ENCODE measurements at regions not wholly inside any gene's neighbourhood (a gene's known extent, or its start where the extent isn't known, plus 50 kb on each side); places are given as distances from the start of the nearest gene placed in this dataset.

DNA sequence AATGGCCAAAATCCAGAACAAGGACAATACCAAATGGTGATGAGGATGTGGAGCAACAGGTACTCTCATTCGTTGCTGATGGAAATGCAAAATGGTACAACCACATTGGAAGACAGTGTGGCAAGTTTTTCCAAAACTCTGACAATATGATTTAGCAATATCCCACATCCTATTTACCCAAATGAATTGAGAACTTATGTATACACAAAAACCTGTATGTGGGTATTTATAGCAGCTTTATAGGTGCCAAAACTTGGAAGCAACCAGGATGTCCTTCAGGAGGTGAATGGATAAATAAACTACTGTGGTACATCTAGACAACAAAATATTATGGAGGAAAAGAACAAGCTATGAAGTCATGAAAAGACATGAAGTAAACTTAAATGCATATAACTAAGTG, 156.5 kb downstream of the TFAP2A start:
- in situ Hi-C loops (cut with HindIII; ENCODE audit: low pct_unique_long_range_greater_than_20kb, low sequenced_read_pairs): no loop called here
- DNase-seq (ENCODE audit: low read depth in 1 of 2, low spot score in 1 of 2): peak in 1 of 2 experiments; percentile 94

DNA sequence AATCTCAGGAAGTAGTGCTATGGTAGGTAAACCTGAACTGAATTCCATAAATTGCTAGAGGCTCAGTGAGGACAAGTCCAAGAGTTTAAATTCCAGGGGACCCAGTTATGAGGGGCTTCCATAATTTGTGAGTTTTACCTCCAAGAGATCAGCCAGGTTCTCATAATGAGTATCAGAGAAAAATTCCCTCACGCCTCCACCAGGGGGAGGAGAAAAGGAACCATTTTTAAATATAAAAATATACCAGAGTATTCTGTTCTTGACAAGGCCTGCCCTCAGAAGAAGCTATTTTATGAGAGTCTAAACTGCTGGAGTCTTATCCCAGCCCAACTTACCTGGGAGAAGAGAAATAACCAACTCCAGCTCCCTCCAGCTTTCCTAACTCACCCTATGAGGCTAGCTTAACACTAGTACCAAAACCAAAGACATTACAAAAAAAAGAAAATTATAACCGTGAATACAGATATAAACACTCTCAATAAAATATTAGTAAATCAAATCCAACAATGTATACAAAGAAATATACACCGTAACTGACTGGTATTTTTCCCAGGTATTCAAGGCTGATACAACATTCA, 158.7 kb downstream of the TFAP2A start:
- in situ Hi-C loops (cut with HindIII; ENCODE audit: low pct_unique_long_range_greater_than_20kb, low sequenced_read_pairs): no loop called here
- TF ChIP-seq JUND (IDR thresholded peaks at IDR 0.05; ENCODE audit: low read depth): no peak
- peak in 1 of 2 experiments; percentile 31 for DNase-seq (ENCODE audit: low read depth in 1 of 2, low spot score in 1 of 2)

More for the DNA sequence above, 156.5 kb downstream of the TFAP2A start:
- TF ChIP-seq JUND (IDR thresholded peaks at IDR 0.05; ENCODE audit: low read depth): no peak

DNA sequence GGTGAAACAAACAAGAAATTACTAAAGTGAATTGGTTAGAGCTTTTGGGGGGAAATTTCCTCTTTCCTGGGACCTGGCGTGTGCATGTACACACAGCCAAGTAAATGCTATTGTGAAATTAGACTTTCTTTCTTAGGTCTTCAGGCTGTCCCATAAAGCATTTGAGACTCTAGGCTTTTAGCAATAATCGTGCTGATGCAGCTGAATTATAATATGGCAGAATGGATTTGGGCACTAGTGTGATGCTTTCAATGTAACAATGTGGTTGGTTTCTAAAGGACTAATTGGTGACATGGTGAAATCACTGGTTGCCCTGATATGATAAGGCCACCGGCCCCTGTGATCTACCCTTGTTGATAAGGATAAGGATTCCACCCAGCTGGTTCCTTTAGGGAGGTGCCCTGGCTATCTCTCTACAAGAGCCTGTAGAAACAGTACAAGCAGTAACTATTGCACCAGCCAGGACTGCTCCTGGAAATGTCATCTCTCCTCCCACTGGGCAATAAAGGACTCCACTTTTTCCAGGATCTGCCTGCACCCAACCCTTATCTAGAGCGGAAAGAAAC, 164.1 kb downstream of the TFAP2A start:
- TF ChIP-seq JUND (IDR thresholded peaks at IDR 0.05; ENCODE audit: low read depth): no peak
- no peak for DNase-seq (ENCODE audit: low read depth in 1 of 2, low spot score in 1 of 2)
- in situ Hi-C loops (cut with HindIII; ENCODE audit: low pct_unique_long_range_greater_than_20kb, low sequenced_read_pairs): no loop called here

DNA sequence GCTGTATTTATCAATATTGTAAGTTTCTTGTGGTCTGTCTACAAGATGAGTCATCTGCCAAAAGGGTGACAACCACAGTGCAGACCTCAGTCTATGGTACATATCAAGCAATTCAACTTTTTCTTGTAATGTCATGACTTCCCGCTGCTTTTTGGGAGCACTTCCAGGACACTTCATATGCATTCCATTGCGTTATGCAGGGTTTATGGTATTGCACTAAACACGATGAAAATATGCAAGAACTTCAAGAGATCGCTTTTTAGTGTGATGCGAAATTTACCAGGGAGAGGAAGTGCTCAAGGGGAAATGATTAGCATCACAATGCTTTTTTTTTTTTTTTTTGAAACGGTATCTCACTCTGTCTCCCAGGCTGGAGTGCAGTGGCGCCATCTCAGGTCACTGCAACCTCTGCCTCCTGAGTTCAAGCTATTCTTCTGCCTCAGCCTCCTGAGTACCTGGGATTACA, 166.5 kb downstream of the TFAP2A start:
- TF ChIP-seq JUND (IDR thresholded peaks at IDR 0.05; ENCODE audit: low read depth): no peak
- in situ Hi-C loops (cut with HindIII; ENCODE audit: low pct_unique_long_range_greater_than_20kb, low sequenced_read_pairs): no loop called here
- no peak for DNase-seq (ENCODE audit: low read depth in 1 of 2, low spot score in 1 of 2)

DNA sequence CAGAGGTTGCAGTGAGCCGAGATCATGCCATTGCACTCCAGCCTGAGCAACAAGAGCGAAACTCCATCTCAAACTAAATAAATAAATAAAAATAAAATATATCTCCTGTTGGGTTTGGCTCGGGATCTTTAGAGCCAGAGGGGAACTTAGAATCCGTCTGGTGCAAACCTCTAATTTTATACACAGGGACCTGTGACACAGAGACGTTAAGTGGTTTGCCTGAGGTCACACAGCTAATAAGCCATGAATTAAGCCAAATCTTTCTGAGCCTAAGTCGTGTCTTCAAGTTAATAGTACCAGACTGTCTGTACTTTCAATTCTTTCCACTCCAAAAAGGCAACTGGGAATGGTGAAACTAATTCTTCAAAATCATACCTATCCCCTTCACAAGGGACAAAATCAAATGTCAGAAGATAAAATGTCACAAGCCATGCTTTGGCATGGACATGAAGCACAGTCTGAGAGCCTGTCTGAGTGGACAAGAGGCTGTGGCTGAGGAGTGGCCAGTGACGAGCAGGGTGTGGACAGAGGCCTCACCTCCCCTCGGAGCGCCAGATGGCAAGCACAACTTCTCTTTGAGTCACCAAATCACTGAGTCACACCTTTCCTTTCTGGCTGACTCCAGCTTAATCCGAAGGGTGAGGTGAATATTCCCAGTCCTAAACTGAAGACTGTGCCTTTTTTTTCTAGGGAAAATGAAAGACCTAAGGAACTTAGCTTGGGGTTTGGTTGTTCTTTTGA, 177.4 kb downstream of the TFAP2A start:
- in situ Hi-C loops (cut with HindIII; ENCODE audit: low pct_unique_long_range_greater_than_20kb, low sequenced_read_pairs): no loop called here
- no peak for DNase-seq (ENCODE audit: low read depth in 1 of 2, low spot score in 1 of 2)

DNA sequence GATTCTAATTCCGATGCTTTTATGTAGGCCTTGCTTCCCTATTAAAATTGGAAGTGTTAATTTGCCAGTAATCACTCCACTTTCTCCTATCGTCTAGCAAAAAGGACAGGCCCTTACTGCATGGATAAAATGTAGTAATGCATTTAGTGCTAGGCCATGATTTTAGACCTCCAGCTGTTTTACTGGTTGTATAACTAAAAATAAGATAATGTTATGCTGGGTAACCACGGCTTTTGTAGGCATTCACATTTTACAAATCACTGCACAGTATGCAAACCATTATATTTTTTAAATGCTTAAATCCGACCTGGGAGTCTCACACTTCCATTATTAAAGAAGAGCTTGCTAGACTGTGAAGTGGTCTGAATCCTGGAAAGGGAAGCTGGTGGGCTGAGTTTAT, 179.5 kb downstream of the TFAP2A start:
- in situ Hi-C loops (cut with HindIII; ENCODE audit: low pct_unique_long_range_greater_than_20kb, low sequenced_read_pairs): no loop called here
- no peak for DNase-seq (ENCODE audit: low read depth in 1 of 2, low spot score in 1 of 2)
- TF ChIP-seq JUND (IDR thresholded peaks at IDR 0.05; ENCODE audit: low read depth): no peak

More for the DNA sequence above, 177.4 kb downstream of the TFAP2A start:
- no peak for TF ChIP-seq JUND (IDR thresholded peaks at IDR 0.05; ENCODE audit: low read depth)

DNA sequence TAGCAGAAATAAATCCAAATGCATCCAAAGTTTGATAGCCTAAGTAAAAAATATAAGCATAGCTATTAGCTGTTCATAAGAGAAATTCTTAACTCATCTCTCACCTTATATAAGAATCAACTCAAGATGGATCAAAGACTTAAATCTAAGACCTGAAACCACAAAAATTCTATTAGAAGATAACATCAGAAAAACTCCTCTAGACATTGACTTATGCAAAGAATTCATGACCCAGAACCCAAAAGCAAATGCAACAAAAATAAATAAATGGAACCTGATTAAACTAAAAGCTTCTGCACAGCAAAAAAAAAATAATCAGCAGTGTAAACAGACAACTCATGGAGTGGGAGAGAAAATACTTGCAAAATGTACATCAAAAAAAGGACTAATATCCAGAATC, 184.3 kb downstream of the TFAP2A start:
- TF ChIP-seq JUND (IDR thresholded peaks at IDR 0.05; ENCODE audit: low read depth): peak; percentile 74; the same call in 1 of the 2 replicates
- peak in 1 of 2 experiments; percentile 54 for DNase-seq (ENCODE audit: low read depth in 1 of 2, low spot score in 1 of 2)
- in situ Hi-C loops (cut with HindIII; ENCODE audit: low pct_unique_long_range_greater_than_20kb, low sequenced_read_pairs): no loop called here

DNA sequence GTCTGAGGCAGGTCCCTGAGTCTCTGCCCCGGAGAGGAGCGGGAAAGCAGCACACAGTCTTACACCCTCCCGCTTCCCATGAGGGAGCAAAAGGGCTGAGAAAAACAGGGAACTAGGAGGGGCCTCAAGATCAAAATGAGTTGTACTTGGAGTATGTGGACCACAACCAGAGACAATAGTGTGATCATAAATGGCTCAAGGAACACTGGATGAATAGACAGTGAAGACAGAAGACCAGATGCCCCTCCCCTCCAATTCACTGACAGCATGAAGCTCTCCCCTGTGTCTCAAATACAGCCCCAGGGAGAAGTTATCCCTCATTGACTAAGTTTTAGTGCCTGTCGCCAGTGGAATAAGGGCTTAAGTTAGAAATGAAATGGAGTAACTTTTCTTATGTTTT, 191.0 kb downstream of the TFAP2A start:
- no peak for DNase-seq (ENCODE audit: low read depth in 1 of 2, low spot score in 1 of 2)
- in situ Hi-C loops (cut with HindIII; ENCODE audit: low pct_unique_long_range_greater_than_20kb, low sequenced_read_pairs): no loop called here
- TF ChIP-seq JUND (IDR thresholded peaks at IDR 0.05; ENCODE audit: low read depth): no peak

DNA sequence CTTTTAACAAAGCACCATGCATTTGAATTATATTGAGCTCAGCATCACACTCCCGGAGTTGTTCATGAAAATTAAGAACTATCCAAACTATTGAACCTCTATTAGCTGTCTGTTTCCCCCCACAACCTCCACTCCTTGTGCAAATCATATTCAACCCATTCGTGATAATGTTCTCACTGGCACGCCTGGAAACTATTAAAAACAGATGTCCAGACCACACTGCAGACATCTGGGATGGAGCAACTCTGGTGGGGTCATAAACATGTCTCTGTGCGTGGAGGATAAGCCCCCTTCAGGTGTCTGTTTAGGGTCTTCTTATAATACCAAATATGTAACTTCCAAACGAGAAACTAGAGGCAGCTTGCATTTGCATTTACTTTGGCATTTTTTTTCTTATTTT, 193.7 kb downstream of the TFAP2A start:
- in situ Hi-C loops (cut with HindIII; ENCODE audit: low pct_unique_long_range_greater_than_20kb, low sequenced_read_pairs): no loop called here
- DNase-seq (ENCODE audit: low read depth in 1 of 2, low spot score in 1 of 2): no peak
- no peak for TF ChIP-seq JUND (IDR thresholded peaks at IDR 0.05; ENCODE audit: low read depth)

DNA sequence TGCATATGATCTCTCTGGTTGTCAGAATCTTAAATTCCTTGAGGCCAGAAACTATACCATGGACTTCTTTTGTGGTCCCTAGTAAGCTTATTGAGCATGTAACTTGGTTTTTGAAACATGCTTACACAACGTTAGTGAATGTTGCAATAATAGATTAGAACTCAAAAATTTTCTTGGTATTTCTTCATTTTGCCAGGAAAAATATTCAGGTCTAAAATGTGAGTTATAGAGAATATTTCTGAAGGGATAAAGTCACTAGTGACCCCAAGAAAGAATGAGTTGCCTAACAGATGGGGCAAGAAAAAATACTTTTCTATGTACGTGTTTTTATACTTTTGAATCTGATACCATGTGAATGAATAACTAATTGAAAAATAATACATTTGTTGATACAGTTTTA, 195.4 kb downstream of the TFAP2A start:
- no peak for DNase-seq (ENCODE audit: low read depth in 1 of 2, low spot score in 1 of 2)
- in situ Hi-C loops (cut with HindIII; ENCODE audit: low pct_unique_long_range_greater_than_20kb, low sequenced_read_pairs): no loop called here
- no peak for TF ChIP-seq JUND (IDR thresholded peaks at IDR 0.05; ENCODE audit: low read depth)

DNA sequence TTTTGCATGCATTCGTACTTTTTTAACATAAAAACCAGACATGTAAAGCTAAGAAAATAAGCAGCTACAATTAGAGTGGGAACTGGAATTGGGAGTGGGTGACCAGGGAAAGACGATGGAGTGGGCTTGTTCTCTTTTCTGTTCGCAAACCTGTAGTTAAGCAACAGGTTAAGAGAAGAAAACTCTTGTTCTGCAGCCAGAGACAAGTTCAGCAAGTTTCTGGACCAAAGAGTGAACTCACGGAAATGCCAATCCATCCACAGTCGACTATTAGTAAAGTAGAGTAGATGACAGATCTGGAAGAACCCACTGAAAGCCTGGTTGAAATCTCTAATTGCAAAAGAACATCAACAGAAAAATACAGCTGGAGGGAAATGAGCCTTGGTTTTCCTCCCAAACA, 197.8 kb downstream of the TFAP2A start:
- in situ Hi-C loops (cut with HindIII; ENCODE audit: low pct_unique_long_range_greater_than_20kb, low sequenced_read_pairs): no loop called here
- peak in 1 of 2 experiments; percentile 70 for DNase-seq (ENCODE audit: low read depth in 1 of 2, low spot score in 1 of 2)
- no peak for TF ChIP-seq JUND (IDR thresholded peaks at IDR 0.05; ENCODE audit: low read depth)

DNA sequence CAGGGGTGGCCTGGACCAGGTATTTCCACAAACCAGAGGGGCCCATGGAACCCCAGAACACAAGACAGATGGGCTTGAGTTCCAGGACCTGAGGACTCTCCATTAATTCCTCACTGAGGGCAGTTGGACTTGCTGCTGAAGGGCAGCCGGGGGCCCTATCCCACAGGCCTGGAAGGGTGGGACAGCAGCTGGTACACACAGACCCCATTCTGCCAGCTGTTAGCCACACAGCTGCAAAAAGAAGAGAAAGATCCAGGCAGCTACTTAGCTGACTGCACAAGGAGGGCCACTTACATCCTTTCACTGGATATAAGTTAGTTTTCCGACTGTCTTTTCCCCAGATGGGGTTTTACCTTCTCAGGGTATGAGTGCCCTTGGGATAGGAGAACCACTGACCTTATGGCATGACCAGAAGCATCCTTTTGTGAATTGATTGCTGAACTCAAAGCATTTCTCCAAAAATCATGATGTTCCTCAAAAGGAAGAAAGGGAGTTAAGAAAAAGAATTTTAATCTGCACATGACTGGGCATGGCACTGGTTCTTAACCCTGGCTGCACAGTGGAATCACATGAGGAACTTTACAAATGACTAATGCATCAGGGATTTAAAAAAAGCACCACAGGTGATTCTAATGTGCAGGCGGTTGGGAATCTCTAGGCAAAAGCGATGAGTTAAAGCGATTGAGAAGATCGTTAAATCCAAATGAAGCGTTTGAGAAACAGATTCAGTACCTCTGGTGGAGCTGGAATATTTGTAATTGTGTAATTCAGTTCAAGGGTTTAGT, 199.4 kb downstream of the TFAP2A start:
- DNase-seq (ENCODE audit: low read depth in 1 of 2, low spot score in 1 of 2): no peak
- TF ChIP-seq JUND (IDR thresholded peaks at IDR 0.05; ENCODE audit: low read depth): no peak

More for the DNA sequence above, 199.4 kb downstream of the TFAP2A start:
- in situ Hi-C loops (cut with HindIII; ENCODE audit: low pct_unique_long_range_greater_than_20kb, low sequenced_read_pairs): no loop called here

All from T47D (cell line).